Uterus (tissue), 3 donors: ENCODE measurements at regions not wholly inside any gene's neighbourhood (a gene's known extent, or its start where the extent isn't known, plus 50 kb on each side); places are given as distances from the start of the nearest gene placed in this dataset.

Experiments
- DNase-seq, 2 donors: peaks; one replicate each; pipeline ENCODE4 v3.0.0-alpha.2; 2019 to 2020
- H3K27ac ChIP-seq, 2 donors: fragments of 200-600 bp; sonication (generic); 1 replicate in 1 of 2; 2 replicates in 1 of 2; pipeline ENCODE4 v1.5.1; 2016 to 2018
- H3K27me3 ChIP-seq, 2 donors: fragments of 200-600 bp; sonication (generic); one replicate each; pipeline ENCODE4 v1.5.1; 2018 to 2019; ENCODE audit warnings: control low read depth in 1 of 2
- H3K36me3 ChIP-seq, 2 donors: fragments of 200-600 bp; sonication (generic); one replicate each; pipeline ENCODE4 v1.5.1; 2019; ENCODE audit warnings: control low read depth in 1 of 2
- H3K4me1 ChIP-seq, 2 donors: fragments of 200-600 bp; sonication (generic); one replicate each; pipeline ENCODE4 v1.5.1; 2018 to 2019; ENCODE audit warnings: control low read depth in 1 of 2
- H3K4me3 ChIP-seq, 2 donors: fragments of 200-600 bp; sonication (generic); 1 replicate in 1 of 2; 2 replicates in 1 of 2; pipeline ENCODE4 v1.5.1; 2018 to 2019; ENCODE audit warnings: mild to moderate bottlenecking in 1 of 2
- H3K9me3 ChIP-seq, 2 donors: fragments of 200-600 bp; sonication (generic); one replicate each; pipeline ENCODE4 v1.5.1; 2019; ENCODE audit warnings: control low read depth in 1 of 2
- CTCF ChIP-seq, 4 experiments: fragments of 200-600 bp in 2 of 4; fragments of 450-650 bp in 2 of 4; sonication (generic) in 2 of 4; IDR thresholded peaks; one replicate each; pipeline ENCODE4 v1.5.1; 2016 to 2019; ENCODE audit warnings: antibody characterized with exemption in 4 of 4, mild to moderate bottlenecking in 2 of 4, moderate library complexity in 1 of 4
- POLR2A ChIP-seq, 2 donors: fragments of 450-650 bp; IDR thresholded peaks; one replicate each; pipeline ENCODE4 v1.6.1; 2016; ENCODE audit warnings: antibody characterized with exemption in 2 of 2, mild to moderate bottlenecking in 1 of 2, moderate library complexity in 1 of 2
- intact Hi-C: fragments of 100-400 bp; cut with DNase I; formaldehyde crosslinking; loops from one replicate; pipeline ENCODE4 v1.15.1; 2023; ENCODE audit warnings: low total_unique reads
- donor health status: DM: yes; HTN: yes; CAD: no.

GRCh38 chr5:104774372-104774771, 1211.8 kb upstream of the NUDT12 start:
- no peaks in the 10 kb centered on the region for H3K36me3 ChIP-seq
- DNase-seq: no peak
- H3K27me3 ChIP-seq: no peaks in the 10 kb centered on the region
- no peak for TF ChIP-seq POLR2A (IDR thresholded peaks at IDR 0.05)
- TF ChIP-seq CTCF (IDR thresholded peaks at IDR 0.05): no peak
- H3K4me3 ChIP-seq: no peak overlapping the region
- intact Hi-C loops: no loop called here
- H3K4me1 ChIP-seq: no peaks in the 10 kb centered on the region
- H3K27ac ChIP-seq: no peak overlapping the region
- H3K9me3 ChIP-seq: no peaks in the 10 kb centered on the region

- H3K9me3 ChIP-seq: no peaks in the 10 kb centered on the region
- H3K4me3 ChIP-seq: no peak overlapping the region
These were observed 1201.6 kb upstream of the NUDT12 start for GRCh38 chr5:104764197-104764596.

GRCh38 chr5:104763216-104763615, 1200.6 kb upstream of the NUDT12 start:
- intact Hi-C loops: no loop called here
- Histone ChIP-seq H3K27me3 (no peaks in the 10 kb centered on the region), H3K4me3 (no peak overlapping the region), H3K36me3 (no peaks in the 10 kb centered on the region), H3K9me3 (no peaks in the 10 kb centered on the region), H3K4me1 (no peaks in the 10 kb centered on the region), H3K27ac (no peak overlapping the region)
- DNase-seq: no peak
- TF ChIP-seq POLR2A (IDR thresholded peaks at IDR 0.05) (no peak), CTCF (IDR thresholded peaks at IDR 0.05) (no peak)

More at GRCh38 chr5:104764197-104764596, 1201.6 kb upstream of the NUDT12 start:
- no peak overlapping the region for H3K27ac ChIP-seq
- TF ChIP-seq POLR2A (IDR thresholded peaks at IDR 0.05): no peak
- no peak for TF ChIP-seq CTCF (IDR thresholded peaks at IDR 0.05)
- no peaks in the 10 kb centered on the region for H3K27me3 ChIP-seq
- no peaks in the 10 kb centered on the region for H3K4me1 ChIP-seq
- intact Hi-C loops: no loop called here
- no peaks in the 10 kb centered on the region for H3K36me3 ChIP-seq
- no peak for DNase-seq

GRCh38 chr5:104757915-104758314, 1195.3 kb upstream of the NUDT12 start:
- Histone ChIP-seq H3K27me3 (no peaks in the 10 kb centered on the region), H3K4me1 (no peaks in the 10 kb centered on the region), H3K4me3 (no peak overlapping the region), H3K9me3 (no peaks in the 10 kb centered on the region), H3K27ac (no peak overlapping the region), H3K36me3 (no peaks in the 10 kb centered on the region)
- DNase-seq: no peak
- no peak for TF ChIP-seq POLR2A (IDR thresholded peaks at IDR 0.05)
- intact Hi-C loops: no loop called here

GRCh38 chr5:104755806-104756205, 1193.2 kb upstream of the NUDT12 start:
- TF ChIP-seq POLR2A (IDR thresholded peaks at IDR 0.05) (no peak), CTCF (IDR thresholded peaks at IDR 0.05) (no peak)
- Histone ChIP-seq H3K27me3 (no peaks in the 10 kb centered on the region), H3K9me3 (no peaks in the 10 kb centered on the region), H3K36me3 (no peaks in the 10 kb centered on the region), H3K4me3 (no peak overlapping the region), H3K4me1 (no peaks in the 10 kb centered on the region), H3K27ac (no peak overlapping the region)
- intact Hi-C loops: no loop called here
- no peak for DNase-seq

- DNase-seq: no peak
- Histone ChIP-seq H3K36me3 (no peaks in the 10 kb centered on the region), H3K27me3 (no peaks in the 10 kb centered on the region), H3K27ac (no peak overlapping the region), H3K4me1 (no peaks in the 10 kb centered on the region), H3K4me3 (no peak overlapping the region), H3K9me3 (no peaks in the 10 kb centered on the region)
- TF ChIP-seq CTCF (IDR thresholded peaks at IDR 0.05) (no peak), POLR2A (IDR thresholded peaks at IDR 0.05) (no peak)
- intact Hi-C loops: no loop called here
These were observed 1191.9 kb upstream of the NUDT12 start for GRCh38 chr5:104754311-104754995.
